Loucy (cell line): ENCODE measurements at regions not wholly inside any gene's neighbourhood (a gene's known extent, or its start where the extent isn't known, plus 50 kb on each side); places are given as distances from the start of the nearest gene placed in this dataset.

Experiments used
- EZH2phosphoT487 ChIP-seq: fragments of 200-600 bp; IDR thresholded peaks from 2 replicates; pipeline ENCODE4 v1.6.1; 2018; ENCODE audit warnings: antibody characterized with exemption, mild to moderate bottlenecking, moderate library complexity, borderline replicate concordance
- TF ChIP-seq, protein P1 (sequence below): fragments of 200-600 bp; sonication (generic); conservative IDR thresholded peaks from 2 replicates; pipeline ENCODE4 v1.5.1; 2014; ENCODE audit warnings: mild to moderate bottlenecking, antibody characterized with exemption, low read length

DNA sequence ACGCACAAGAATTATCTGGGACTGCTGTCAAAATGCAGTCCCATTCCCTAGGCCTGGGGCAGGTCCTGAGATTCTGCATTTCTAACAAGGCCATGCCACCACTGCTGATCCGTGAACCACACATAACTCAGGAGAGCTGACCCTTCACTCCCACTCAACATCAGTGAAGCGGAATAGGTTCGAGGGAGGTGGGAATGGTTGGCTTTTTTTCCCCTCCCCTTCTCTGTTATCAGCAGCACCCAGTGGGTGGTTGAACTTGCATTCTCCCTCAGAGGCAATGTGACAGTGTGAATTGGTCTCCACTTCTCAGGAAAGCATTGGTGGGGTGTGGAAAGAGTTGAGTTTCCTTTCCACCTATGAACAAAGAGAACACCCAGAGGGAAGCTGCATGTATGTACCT lies 344.3 kb downstream of the GADD45G start:
- TF ChIP-seq, protein P1, sequence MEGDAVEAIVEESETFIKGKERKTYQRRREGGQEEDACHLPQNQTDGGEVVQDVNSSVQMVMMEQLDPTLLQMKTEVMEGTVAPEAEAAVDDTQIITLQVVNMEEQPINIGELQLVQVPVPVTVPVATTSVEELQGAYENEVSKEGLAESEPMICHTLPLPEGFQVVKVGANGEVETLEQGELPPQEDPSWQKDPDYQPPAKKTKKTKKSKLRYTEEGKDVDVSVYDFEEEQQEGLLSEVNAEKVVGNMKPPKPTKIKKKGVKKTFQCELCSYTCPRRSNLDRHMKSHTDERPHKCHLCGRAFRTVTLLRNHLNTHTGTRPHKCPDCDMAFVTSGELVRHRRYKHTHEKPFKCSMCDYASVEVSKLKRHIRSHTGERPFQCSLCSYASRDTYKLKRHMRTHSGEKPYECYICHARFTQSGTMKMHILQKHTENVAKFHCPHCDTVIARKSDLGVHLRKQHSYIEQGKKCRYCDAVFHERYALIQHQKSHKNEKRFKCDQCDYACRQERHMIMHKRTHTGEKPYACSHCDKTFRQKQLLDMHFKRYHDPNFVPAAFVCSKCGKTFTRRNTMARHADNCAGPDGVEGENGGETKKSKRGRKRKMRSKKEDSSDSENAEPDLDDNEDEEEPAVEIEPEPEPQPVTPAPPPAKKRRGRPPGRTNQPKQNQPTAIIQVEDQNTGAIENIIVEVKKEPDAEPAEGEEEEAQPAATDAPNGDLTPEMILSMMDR: no peak
- no peak for TF ChIP-seq EZH2phosphoT487
